AG10803 (cell line): ENCODE measurements at regions not wholly inside any gene's neighbourhood (a gene's known extent, or its start where the extent isn't known, plus 50 kb on each side); places are given as distances from the start of the nearest gene placed in this dataset.
A peak's percentile ranks its signal among the peaks of the same experiment; 100 is the strongest.
"Not testable (repeated sequence)": the region's sequence is repeated elsewhere in the genome, so short reads cannot be mapped to it uniquely, and the experiment has no call there.

Experiments
- DNase-seq: peaks from one replicate; pipeline ENCODE4 v3.0.0; 2010; ENCODE audit warnings: low read depth
- H3K4me3 ChIP-seq: 2 replicates; pipeline ENCODE4 v1.5.1; 2011; ENCODE audit warnings: mild to moderate bottlenecking, low read length, control low read depth
- CTCF ChIP-seq: conservative IDR thresholded peaks from 2 replicates; pipeline ENCODE4 v1.5.1; 2011; ENCODE audit warnings: mild to moderate bottlenecking, low read length, control low read depth, inconsistent platforms

- no peak for DNase-seq
- no peak overlapping the region for H3K4me3 ChIP-seq
Observed at GRCh38 chr10:21421794-21422193, 103.7 kb downstream of the SKIDA1 start.

GRCh38 chr10:21421016-21421415 lies 104.5 kb downstream of the SKIDA1 start:
- DNase-seq = no peak
- no peak overlapping the region for H3K4me3 ChIP-seq
- TF ChIP-seq CTCF = no peak

More at GRCh38 chr10:21421794-21422193, 103.7 kb downstream of the SKIDA1 start:
- TF ChIP-seq CTCF = no peak

- DNase-seq = peak; percentile 33
- H3K4me3 ChIP-seq = not testable (repeated sequence)
Observed at GRCh38 chr10:21418981-21419576, 106.4 kb downstream of the SKIDA1 start.

GRCh38 chr10:21417172-21417712 lies 108.2 kb downstream of the SKIDA1 start:
- no peak for DNase-seq
- TF ChIP-seq CTCF = no peak
- H3K4me3 ChIP-seq = no peak overlapping the region

- no peak for TF ChIP-seq CTCF
- no peak for DNase-seq
- H3K4me3 ChIP-seq = no peak overlapping the region
Observed at GRCh38 chr10:21413680-21414079, 111.8 kb downstream of the SKIDA1 start.

- no peak overlapping the region for H3K4me3 ChIP-seq
- DNase-seq = no peak
- TF ChIP-seq CTCF = no peak
Observed at GRCh38 chr10:21413268-21413667, 112.2 kb downstream of the SKIDA1 start.

GRCh38 chr10:21406595-21407193 lies 118.8 kb downstream of the SKIDA1 start:
- no peak for TF ChIP-seq CTCF
- peak; percentile 39 for DNase-seq
- H3K4me3 ChIP-seq = no peak overlapping the region
